Vagina (tissue), 2 donors: ENCODE measurements at regions not wholly inside any gene's neighbourhood (a gene's known extent, or its start where the extent isn't known, plus 50 kb on each side); places are given as distances from the start of the nearest gene placed in this dataset.

ENCODE experiments used
- DNase-seq, 2 donors: peaks; one replicate each; pipeline ENCODE4 v3.0.0-alpha.2; 2017; ENCODE audit errors: extremely low spot score in 2 of 2
- H3K27ac ChIP-seq: fragments of 200-600 bp; sonication (generic); one replicate; pipeline ENCODE4 v1.5.1; 2019
- H3K27me3 ChIP-seq: fragments of 200-600 bp; sonication (generic); one replicate; pipeline ENCODE4 v1.5.1; 2019
- H3K36me3 ChIP-seq, 2 donors: fragments of 200-600 bp; sonication (generic); one replicate each; pipeline ENCODE4 v1.5.1; 2017 to 2019
- H3K4me1 ChIP-seq: fragments of 200-600 bp; sonication (generic); one replicate; pipeline ENCODE4 v1.5.1; 2019
- H3K4me3 ChIP-seq, 2 donors: fragments of 200-600 bp; sonication (generic); 1 replicate in 1 of 2; 2 replicates in 1 of 2; pipeline ENCODE4 v1.5.1; 2016 to 2019
- H3K9me3 ChIP-seq: fragments of 200-600 bp; sonication (generic); one replicate; pipeline ENCODE4 v1.5.1; 2019
- CTCF ChIP-seq, 3 experiments: fragments of 450-650 bp in 2 of 3; fragments of 200-600 bp in 1 of 3; sonication (generic) in 1 of 3; IDR thresholded peaks; one replicate each; pipeline ENCODE4 v1.5.1; 2017 to 2019; ENCODE audit warnings: antibody characterized with exemption in 3 of 3, mild to moderate bottlenecking in 2 of 3, moderate library complexity in 2 of 3
- POLR2A ChIP-seq, 2 donors: fragments of 450-650 bp; IDR thresholded peaks; one replicate each; pipeline ENCODE4 v1.6.1; 2017; ENCODE audit warnings: antibody characterized with exemption in 2 of 2, mild to moderate bottlenecking in 2 of 2, moderate library complexity in 2 of 2
- POLR2AphosphoS5 ChIP-seq, 2 donors: sonication (generic); formaldehyde crosslinking; IDR thresholded peaks; one replicate each; pipeline ENCODE4 v1.9.0; 2017; ENCODE audit warnings: antibody characterized with exemption in 2 of 2, mild to moderate bottlenecking in 2 of 2, low read depth in 1 of 2; ENCODE audit not compliant: insufficient read depth in 1 of 2
- intact Hi-C: fragments of 100-400 bp; cut with DNase I; formaldehyde crosslinking; loops from one replicate; pipeline ENCODE4 v1.15.1; 2023

- H3K4me3 ChIP-seq = no peak overlapping the region
- intact Hi-C loops = no loop called here
Measured at GRCh38 chr2:144931960-144932359, 412.0 kb upstream of the ZEB2 start.

DNA sequence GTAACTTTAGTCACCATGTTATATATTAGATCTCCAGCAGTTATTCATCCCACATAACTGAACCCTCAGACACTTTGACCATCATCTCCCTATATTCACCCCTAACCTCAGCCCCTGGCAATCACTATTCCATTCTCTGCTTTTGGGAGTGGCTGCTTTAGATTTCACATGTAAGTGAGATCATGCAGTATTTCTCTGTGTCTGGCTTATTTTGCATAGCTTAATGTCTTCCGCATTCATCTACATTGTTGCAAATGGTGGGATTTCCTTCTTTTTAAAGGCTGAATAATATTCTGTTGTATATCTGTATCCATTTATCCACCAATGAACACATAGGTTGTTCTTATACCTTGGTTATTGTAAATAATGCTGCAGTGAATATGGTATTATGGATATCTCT lies 411.6 kb upstream of the ZEB2 start:
- no peak for DNase-seq
- no peak overlapping the region for H3K27ac ChIP-seq
- intact Hi-C loops = no loop called here
- no peak overlapping the region for H3K4me3 ChIP-seq
- H3K27me3 ChIP-seq = no peaks in the 10 kb centered on the region
- peaks cover 6% of the 10 kb centered on the region for H3K4me1 ChIP-seq
- TF ChIP-seq POLR2AphosphoS5 (IDR thresholded peaks at IDR 0.05; ENCODE audit: insufficient read depth in 1 of 2, low read depth in 1 of 2) (no peak), CTCF (IDR thresholded peaks at IDR 0.05) (no peak), POLR2A (IDR thresholded peaks at IDR 0.05) (no peak)
- peaks cover 4% of the 10 kb centered on the region for H3K9me3 ChIP-seq
- H3K36me3 ChIP-seq = no peaks in the 10 kb centered on the region

More at GRCh38 chr2:144931960-144932359, 412.0 kb upstream of the ZEB2 start:
- H3K36me3 ChIP-seq = no peaks in the 10 kb centered on the region
- H3K4me1 ChIP-seq = peaks cover 11% of the 10 kb centered on the region
- no peak for DNase-seq
- H3K27me3 ChIP-seq = no peaks in the 10 kb centered on the region
- TF ChIP-seq POLR2A (IDR thresholded peaks at IDR 0.05) (no peak), CTCF (IDR thresholded peaks at IDR 0.05) (no peak), POLR2AphosphoS5 (IDR thresholded peaks at IDR 0.05; ENCODE audit: insufficient read depth in 1 of 2, low read depth in 1 of 2) (no peak)
- H3K27ac ChIP-seq = no peak overlapping the region
- H3K9me3 ChIP-seq = peaks cover 4% of the 10 kb centered on the region

DNA sequence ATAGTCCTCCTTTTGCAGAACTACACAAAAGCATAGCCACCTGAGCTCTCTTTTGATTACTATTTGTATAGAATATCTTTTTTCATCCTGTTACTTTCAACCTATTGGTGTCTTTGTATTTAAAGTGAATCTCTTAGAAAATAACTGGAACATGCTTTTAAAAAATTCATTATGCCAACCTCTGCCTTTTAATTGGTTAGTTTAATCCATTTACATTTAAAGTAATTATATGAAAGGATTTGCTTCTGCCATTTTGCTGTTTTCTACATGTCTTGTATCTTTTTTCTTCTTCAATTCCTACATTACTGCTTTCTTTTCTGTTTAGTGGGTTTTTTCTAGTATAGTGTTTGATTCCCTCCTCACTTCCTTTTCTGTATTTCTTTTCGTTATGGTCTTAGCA lies 407.5 kb upstream of the ZEB2 start:
- TF ChIP-seq CTCF (IDR thresholded peaks at IDR 0.05) = no peak
- TF ChIP-seq POLR2A (IDR thresholded peaks at IDR 0.05) = no peak
- TF ChIP-seq POLR2AphosphoS5 (IDR thresholded peaks at IDR 0.05; ENCODE audit: insufficient read depth in 1 of 2, low read depth in 1 of 2) = no peak
- H3K27ac ChIP-seq = no peak overlapping the region
- no peak overlapping the region for H3K4me3 ChIP-seq
- intact Hi-C loops = no loop called here
- no peaks in the 10 kb centered on the region for H3K27me3 ChIP-seq
- DNase-seq = no peak
- H3K36me3 ChIP-seq = no peaks in the 10 kb centered on the region
- H3K4me1 ChIP-seq = no peaks in the 10 kb centered on the region
- H3K9me3 ChIP-seq = peaks cover 4% of the 10 kb centered on the region

- DNase-seq = no peak
- TF ChIP-seq POLR2AphosphoS5 (IDR thresholded peaks at IDR 0.05; ENCODE audit: insufficient read depth in 1 of 2, low read depth in 1 of 2) = no peak
- no peak for TF ChIP-seq CTCF (IDR thresholded peaks at IDR 0.05)
- no peak for TF ChIP-seq POLR2A (IDR thresholded peaks at IDR 0.05)
- no peak overlapping the region for H3K27ac ChIP-seq
- H3K27me3 ChIP-seq = no peaks in the 10 kb centered on the region
- no peaks in the 10 kb centered on the region for H3K36me3 ChIP-seq
- H3K4me3 ChIP-seq = no peak overlapping the region
- peaks cover 4% of the 10 kb centered on the region for H3K9me3 ChIP-seq
- no peaks in the 10 kb centered on the region for H3K4me1 ChIP-seq
- intact Hi-C loops = no loop called here
Measured at GRCh38 chr2:144925886-144926285, 406.0 kb upstream of the ZEB2 start.

GRCh38 chr2:144924827-144925226 lies 404.9 kb upstream of the ZEB2 start:
- intact Hi-C loops = no loop called here
- no peak overlapping the region for H3K4me3 ChIP-seq
- no peaks in the 10 kb centered on the region for H3K36me3 ChIP-seq
- H3K4me1 ChIP-seq = no peaks in the 10 kb centered on the region
- no peaks in the 10 kb centered on the region for H3K27me3 ChIP-seq
- H3K9me3 ChIP-seq = peaks cover 4% of the 10 kb centered on the region
- no peak for DNase-seq
- TF ChIP-seq CTCF (IDR thresholded peaks at IDR 0.05) (no peak), POLR2A (IDR thresholded peaks at IDR 0.05) (no peak), POLR2AphosphoS5 (IDR thresholded peaks at IDR 0.05; ENCODE audit: insufficient read depth in 1 of 2, low read depth in 1 of 2) (no peak)
- no peak overlapping the region for H3K27ac ChIP-seq
